NB4 (cell line): ENCODE measurements at regions not wholly inside any gene's neighbourhood (a gene's known extent, or its start where the extent isn't known, plus 50 kb on each side); places are given as distances from the start of the nearest gene placed in this dataset.

Experiments used
- DNase-seq: peaks from one replicate; pipeline ENCODE4 v3.0.0; 2010; ENCODE audit warnings: low read depth
- H3K4me3 ChIP-seq: one replicate; pipeline ENCODE4 v1.5.1; 2011; ENCODE audit warnings: mild to moderate bottlenecking, low read depth, low read length, moderate library complexity
- CTCF ChIP-seq: IDR thresholded peaks from one replicate; pipeline ENCODE4 v1.5.1; 2012; ENCODE audit warnings: low read depth, low read length
- MAX ChIP-seq: IDR thresholded peaks from 2 replicates; pipeline ENCODE4 v1.6.1; 2011; ENCODE audit warnings: low read depth, low read length
- MYC ChIP-seq: IDR thresholded peaks from 2 replicates; pipeline ENCODE4 v1.6.1; 2011; ENCODE audit warnings: low read depth, low read length
- POLR2A ChIP-seq: IDR thresholded peaks from 2 replicates; pipeline ENCODE4 v1.6.1; 2011; ENCODE audit warnings: mild to moderate bottlenecking; ENCODE audit not compliant: insufficient read length; ENCODE audit errors: extremely low read depth

- H3K4me3 ChIP-seq, result no peak overlapping the region
- TF ChIP-seq MYC (no peak), MAX (no peak)
- DNase-seq, result no peak
These were observed 227.6 kb upstream of the C9orf72 start for GRCh38 chr9:27800692-27801370.

GRCh38 chr9:27801545-27801944 lies 228.3 kb upstream of the C9orf72 start:
- TF ChIP-seq MAX (no peak), CTCF (no peak), POLR2A (no peak), MYC (no peak)
- no peak for DNase-seq
- no peak overlapping the region for H3K4me3 ChIP-seq

GRCh38 chr9:27802418-27802817 lies 229.1 kb upstream of the C9orf72 start:
- H3K4me3 ChIP-seq, result no peak overlapping the region
- TF ChIP-seq MAX (no peak), MYC (no peak), CTCF (no peak), POLR2A (no peak)
- no peak for DNase-seq

GRCh38 chr9:27808864-27809263 lies 235.6 kb upstream of the C9orf72 start:
- TF ChIP-seq MYC (no peak), POLR2A (no peak)
- DNase-seq, result no peak
- no peak overlapping the region for H3K4me3 ChIP-seq

GRCh38 chr9:27817747-27818146 lies 244.5 kb upstream of the C9orf72 start:
- H3K4me3 ChIP-seq, result no peak overlapping the region

GRCh38 chr9:27818348-27818747 lies 245.1 kb upstream of the C9orf72 start:
- TF ChIP-seq MYC, result no peak
- TF ChIP-seq MAX, result no peak
- TF ChIP-seq CTCF, result no peak
- TF ChIP-seq POLR2A, result no peak
- H3K4me3 ChIP-seq, result no peak overlapping the region
- DNase-seq, result no peak

More at GRCh38 chr9:27817747-27818146, 244.5 kb upstream of the C9orf72 start:
- DNase-seq, result no peak
- no peak for TF ChIP-seq MAX
- no peak for TF ChIP-seq CTCF
- TF ChIP-seq POLR2A, result no peak
- no peak for TF ChIP-seq MYC

GRCh38 chr9:27828908-27829307 lies 255.6 kb upstream of the C9orf72 start:
- no peak for TF ChIP-seq MYC
- TF ChIP-seq MAX, result no peak
- TF ChIP-seq CTCF, result no peak
- TF ChIP-seq POLR2A, result no peak
- H3K4me3 ChIP-seq, result no peak overlapping the region
- DNase-seq, result no peak
